Sigmoid colon (tissue), 6 donors: ENCODE measurements at regions not wholly inside any gene's neighbourhood (a gene's known extent, or its start where the extent isn't known, plus 50 kb on each side); places are given as distances from the start of the nearest gene placed in this dataset.

Experiments used
- DNase-seq: peaks from one replicate; pipeline ENCODE4 v3.0.0-alpha.2; 2019
- H3K27ac ChIP-seq, 4 donors: fragments of 200-600 bp; sonication (generic); one replicate each; pipeline ENCODE4 v1.5.1; 2016 to 2019; ENCODE audit warnings: mild to moderate bottlenecking in 1 of 4
- H3K27me3 ChIP-seq, 3 donors: fragments of 200-600 bp; sonication (generic); one replicate each; pipeline ENCODE4 v1.5.1; 2019; ENCODE audit warnings: mild to moderate bottlenecking in 1 of 3
- H3K36me3 ChIP-seq, 4 donors: fragments of 200-600 bp; sonication (generic); one replicate each; pipeline ENCODE4 v1.5.1; 2016 to 2019
- H3K4me1 ChIP-seq, 4 donors: fragments of 200-600 bp; sonication (generic); one replicate each; pipeline ENCODE4 v1.5.1; 2017 to 2019
- H3K4me3 ChIP-seq, 4 donors: fragments of 200-600 bp; sonication (generic); one replicate each; pipeline ENCODE4 v1.5.1; 2017 to 2019; ENCODE audit warnings: mild to moderate bottlenecking in 2 of 4, moderate library complexity in 1 of 4
- H3K9me3 ChIP-seq, 4 donors: fragments of 200-600 bp in 3 of 4; sonication (generic) in 3 of 4; one replicate each; pipeline versions ENCODE4 v1.5.1 to v1.6.1; 2013 to 2019
- CTCF ChIP-seq, 4 experiments: fragments of 450-650 bp in 3 of 4; fragments of 200-600 bp in 1 of 4; IDR thresholded peaks; one replicate each; pipeline ENCODE4 v1.5.1; 2016 to 2019; ENCODE audit warnings: antibody characterized with exemption in 4 of 4, mild to moderate bottlenecking in 3 of 4, moderate library complexity in 2 of 4
- EP300 ChIP-seq, 4 donors: sonication (generic); formaldehyde crosslinking; IDR thresholded peaks; one replicate each; pipeline ENCODE4 v1.6.1; 2017; ENCODE audit warnings: antibody characterized with exemption in 4 of 4
- POLR2A ChIP-seq, 2 donors: fragments of 450-650 bp; IDR thresholded peaks; one replicate each; pipeline ENCODE4 v1.6.1; 2016; ENCODE audit warnings: antibody characterized with exemption in 2 of 2, mild to moderate bottlenecking in 2 of 2, moderate library complexity in 2 of 2
- POLR2AphosphoS5 ChIP-seq, 4 donors: sonication (generic); formaldehyde crosslinking; IDR thresholded peaks; one replicate each; pipeline ENCODE4 v1.6.1; 2017; ENCODE audit warnings: antibody characterized with exemption in 4 of 4
- WGBS, 2 donors: extraction: QIAGEN DNeasy Blood & Tissue Kit; methylation state at CpG; one replicate each; pipeline ENCODE4 v1.1.7; 2013; 5-methylcytosine and 5-hydroxymethylcytosine counted together
- intact Hi-C: fragments of 100-400 bp; cut with DNase I; formaldehyde crosslinking; loops from one replicate; pipeline ENCODE4 v1.15.1; 2023
- donor health status: healthy with polysubstance abuse.
- donor health status: healthy.

GRCh38 chr4:152128356-152128755 lies 367.5 kb upstream of the GATB start:
- TF ChIP-seq POLR2AphosphoS5 (IDR thresholded peaks at IDR 0.05), result no peak
- TF ChIP-seq CTCF (IDR thresholded peaks at IDR 0.05), result no peak
- no peak for TF ChIP-seq POLR2A (IDR thresholded peaks at IDR 0.05)
- TF ChIP-seq EP300 (IDR thresholded peaks at IDR 0.05), result no peak
- Histone ChIP-seq H3K4me3 (no peak overlapping the region), H3K36me3 (no peaks in the 10 kb centered on the region), H3K9me3 (no peaks in the 10 kb centered on the region), H3K27ac (no peak overlapping the region), H3K27me3 (no peaks in the 10 kb centered on the region), H3K4me1 (no peaks in the 10 kb centered on the region)
- intact Hi-C loops, result no loop called here
- no peak for DNase-seq
- WGBS, 2 donors, result 80 to 86% methylated on average over 1 of the region's 1 CpG

GRCh38 chr4:152126238-152126637 lies 365.4 kb upstream of the GATB start:
- Histone ChIP-seq H3K27ac (no peak overlapping the region), H3K27me3 (no peaks in the 10 kb centered on the region), H3K9me3 (peaks cover 0 to 3% (median 0%) of the 10 kb centered on the region in 4 donors), H3K4me1 (no peaks in the 10 kb centered on the region), H3K4me3 (no peak overlapping the region), H3K36me3 (no peaks in the 10 kb centered on the region)
- TF ChIP-seq POLR2AphosphoS5 (IDR thresholded peaks at IDR 0.05) (no peak), POLR2A (IDR thresholded peaks at IDR 0.05) (no peak), CTCF (IDR thresholded peaks at IDR 0.05) (no peak), EP300 (IDR thresholded peaks at IDR 0.05) (no peak)
- intact Hi-C loops, result no loop called here
- DNase-seq, result no peak
- 66 to 67% methylated on average over 2 of the region's 2 CpGs for WGBS, 2 donors

GRCh38 chr4:152118819-152119553 lies 358.2 kb upstream of the GATB start:
- TF ChIP-seq POLR2A (IDR thresholded peaks at IDR 0.05) (no peak), CTCF (IDR thresholded peaks at IDR 0.05) (no peak), EP300 (IDR thresholded peaks at IDR 0.05) (no peak), POLR2AphosphoS5 (IDR thresholded peaks at IDR 0.05) (no peak)
- no peaks in the 10 kb centered on the region for H3K36me3 ChIP-seq
- DNase-seq, result no peak
- H3K27me3 ChIP-seq, result no peaks in the 10 kb centered on the region
- intact Hi-C loops, result no loop called here
- 84% methylated on average over 12 of the region's 12 CpGs for WGBS, 2 donors
- H3K9me3 ChIP-seq, result peaks cover 0 to 3% (median 0%) of the 10 kb centered on the region in 4 donors
- no peaks in the 10 kb centered on the region for H3K4me1 ChIP-seq
- no peak overlapping the region for H3K27ac ChIP-seq
- H3K4me3 ChIP-seq, result no peak overlapping the region

GRCh38 chr4:152117933-152118507 lies 357.2 kb upstream of the GATB start:
- no peak overlapping the region for H3K27ac ChIP-seq
- H3K4me3 ChIP-seq, result no peak overlapping the region
- WGBS, 2 donors, result 89 to 90% methylated on average over 8 of the region's 8 CpGs
- no peaks in the 10 kb centered on the region for H3K36me3 ChIP-seq
- H3K27me3 ChIP-seq, result no peaks in the 10 kb centered on the region
- intact Hi-C loops, result no loop called here
- peaks cover 0 to 3% (median 0%) of the 10 kb centered on the region in 4 donors for H3K9me3 ChIP-seq
- no peak for DNase-seq
- TF ChIP-seq POLR2A (IDR thresholded peaks at IDR 0.05) (no peak), POLR2AphosphoS5 (IDR thresholded peaks at IDR 0.05) (no peak), CTCF (IDR thresholded peaks at IDR 0.05) (no peak), EP300 (IDR thresholded peaks at IDR 0.05) (no peak)
- no peaks in the 10 kb centered on the region for H3K4me1 ChIP-seq
